MCF 10A (cell line): ENCODE measurements at regions not wholly inside any gene's neighbourhood (a gene's known extent, or its start where the extent isn't known, plus 50 kb on each side); places are given as distances from the start of the nearest gene placed in this dataset.

Experiments
- BruUV-seq: library from RNA; stranded (reverse); fragments of 400-500 nt; replicated peaks from 2 replicates; lab custom pipeline; 2021; lab: Mats Ljungman, UMichigan
- CTCF ChIA-PET: fragments of 300-600 bp; sonication (Branson Sonifier 250); formaldehyde crosslinking; extraction: SDS; loops from one replicate; lab custom pipeline; 2021; ENCODE audit warnings: antibody characterized with exemption, inconsistent platforms; lab: Yijun Ruan, JAX
- POLR2A ChIA-PET: fragments of 300-600, 350-650 bp; sonication (Branson Sonifier 250); formaldehyde crosslinking; extraction: SDS; loops from one replicate; lab custom pipeline; 2020; ENCODE audit warnings: antibody characterized with exemption, inconsistent platforms; lab: Yijun Ruan, JAX
- DNase-seq: peaks from one replicate; pipeline ENCODE4 v3.0.0-alpha.2; 2018; ENCODE audit not compliant: unreplicated experiment
- H3K27ac Mint-ChIP-seq: one replicate; pipeline ENCODE4 v1.8.0; 2022; ENCODE audit warnings: mild to moderate bottlenecking, low read depth, mixed read lengths; ENCODE audit not compliant: unreplicated experiment
- H3K27me3 Mint-ChIP-seq: one replicate; pipeline ENCODE4 v1.8.0; 2022; ENCODE audit warnings: mixed read lengths; ENCODE audit not compliant: insufficient read depth, unreplicated experiment
- H3K36me3 Mint-ChIP-seq: one replicate; pipeline ENCODE4 v1.8.0; 2022; ENCODE audit warnings: mild to moderate bottlenecking, moderate library complexity, mixed read lengths; ENCODE audit not compliant: insufficient read depth, unreplicated experiment
- H3K4me1 Mint-ChIP-seq: one replicate; pipeline ENCODE4 v1.8.0; 2022; ENCODE audit warnings: mixed read lengths; ENCODE audit not compliant: insufficient read depth, unreplicated experiment
- H3K4me3 Mint-ChIP-seq: one replicate; pipeline ENCODE4 v1.8.0; 2022; ENCODE audit warnings: mild to moderate bottlenecking, moderate library complexity, mixed read lengths; ENCODE audit not compliant: unreplicated experiment
- H3K9me3 Mint-ChIP-seq: one replicate; pipeline ENCODE4 v1.8.0; 2022; ENCODE audit warnings: mixed read lengths; ENCODE audit not compliant: unreplicated experiment
- CTCF ChIP-seq: fragments of 200-600 bp; IDR thresholded peaks from one replicate; pipeline ENCODE4 v1.8.0; 2022; ENCODE audit warnings: antibody characterized with exemption, mild to moderate bottlenecking; ENCODE audit not compliant: unreplicated experiment
- intact Hi-C: fragments of 100-400 bp; cut with micrococcal nuclease; formaldehyde crosslinking; loops from 2 replicates; pipeline ENCODE4 v1.14.1; 2022

GRCh38 chrX:26295425-26295824, 79.5 kb downstream of the MAGEB5 start:
- ChIA-PET CTCF (no interaction called here), POLR2A (no interaction called here)
- Mint-ChIP-seq H3K27me3 (no peaks in the 10 kb centered on the region), H3K27ac (no peak overlapping the region), H3K4me1 (no peaks in the 10 kb centered on the region), H3K36me3 (no peaks in the 10 kb centered on the region), H3K4me3 (no peak overlapping the region), H3K9me3 (peaks cover 8% of the 10 kb centered on the region)
- intact Hi-C loops, result no loop called here
- BruUV-seq, result no TSS peak
- no peak for DNase-seq
- TF ChIP-seq CTCF, result no peak

- intact Hi-C loops, result no loop called here
- Mint-ChIP-seq H3K27me3 (no peaks in the 10 kb centered on the region), H3K9me3 (peaks cover 44% of the 10 kb centered on the region), H3K27ac (no peak overlapping the region), H3K4me1 (no peaks in the 10 kb centered on the region), H3K4me3 (no peak overlapping the region), H3K36me3 (no peaks in the 10 kb centered on the region)
- TF ChIP-seq CTCF, result no peak
- POLR2A ChIA-PET, result no interaction called here
- DNase-seq, result no peak
- CTCF ChIA-PET, result no interaction called here
- no TSS peak for BruUV-seq
Measured at GRCh38 chrX:26286836-26287235, 70.9 kb downstream of the MAGEB5 start.
